ENCODE measurements at regions not wholly inside any gene's neighbourhood (a gene's known extent, or its start where the extent isn't known, plus 50 kb on each side); places are given as distances from the start of the nearest gene placed in this dataset.

DNA sequence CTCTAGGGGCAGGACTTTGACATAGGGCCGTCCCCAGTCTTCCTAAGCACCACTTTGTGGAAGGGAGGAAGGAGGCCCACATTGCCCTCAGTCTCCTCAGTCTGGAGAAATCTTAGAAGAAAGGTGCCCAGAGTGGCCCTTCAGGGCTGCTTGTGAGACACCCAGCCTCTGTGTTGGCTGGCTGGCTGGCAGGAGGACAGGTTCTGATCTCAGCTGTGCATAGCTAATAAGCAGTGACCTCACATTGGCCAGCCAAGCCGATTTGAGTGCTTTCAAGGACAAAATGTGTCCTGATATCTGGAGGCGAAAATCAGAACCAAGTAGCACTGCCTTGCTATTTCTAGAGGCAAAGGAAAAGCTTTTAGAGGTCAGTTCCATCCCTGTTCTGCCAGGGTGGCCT is 211.5 kb downstream of the BCOR start:
- CTCF ChIA-PET = no interaction called here
- Histone ChIP-seq H4K20me1 (ENCODE audit: insufficient read depth) (no peaks in the 10 kb centered on the region), H3K9me2 (ENCODE audit: insufficient read depth) (no peaks in the 10 kb centered on the region), H3K9ac (ENCODE audit: low read length) (no peak overlapping the region), H3K9me3 (ENCODE audit: control insufficient read depth in 1 of 2, insufficient read depth in 1 of 2, low read depth in 1 of 2, low read length in 2 of 2) (no peaks in the 10 kb centered on the region), H3K79me2 (ENCODE audit: insufficient read depth, low read length) (no peaks in the 10 kb centered on the region), H3K27ac (ENCODE audit: low read depth, low read length) (no peak overlapping the region), H3K4me3 (replicated peaks in 1 of 2; ENCODE audit: low read depth in 1 of 2, low read length in 2 of 2) (no peak overlapping the region), H2AFZ (ENCODE audit: low read depth, low read length, poor library complexity, severe bottlenecking) (no peak overlapping the region), H3K36me3 (ENCODE audit: control insufficient read depth in 1 of 2, insufficient read depth in 2 of 2, low read length in 2 of 2) (no peaks in the 10 kb centered on the region), H3K27me3 (ENCODE audit: insufficient read depth, low read length) (no peaks in the 10 kb centered on the region), H3K4me2 (ENCODE audit: low read length) (no peak overlapping the region), H3K4me1 (ENCODE audit: control insufficient read depth in 1 of 2, insufficient read depth in 2 of 2, low read length in 2 of 2) (no peaks in the 10 kb centered on the region)
- DNase-seq (ENCODE audit: low read depth, low spot score) = no peak
- POLR2A ChIA-PET = no interaction called here
- BruUV-seq (replicated peaks) = no TSS peak
- TF ChIP-seq MAX (IDR thresholded peaks at IDR 0.05) (no peak), CEBPB (IDR thresholded peaks at IDR 0.05; ENCODE audit: low read depth) (no peak), CBX3 (IDR thresholded peaks at IDR 0.05; ENCODE audit: low read depth) (no peak), FOSL1 (IDR thresholded peaks at IDR 0.05; ENCODE audit: low read depth) (no peak), ZNF274 (IDR thresholded peaks at IDR 0.05; ENCODE audit: low read depth, low read length) (no peak), EZH2 (IDR thresholded peaks at IDR 0.05) (no peak), TCF7L2 (IDR thresholded peaks at IDR 0.05; ENCODE audit: borderline replicate concordance, extremely low read depth, insufficient read depth, insufficient read length) (no peak), EZH2phosphoT487 (IDR thresholded peaks at IDR 0.05; ENCODE audit: borderline replicate concordance) (no peak), SP1 (IDR thresholded peaks at IDR 0.05; ENCODE audit: low read depth) (no peak), YY1 (IDR thresholded peaks at IDR 0.05; ENCODE audit: extremely low read depth, insufficient replicate concordance, low read depth, low read length) (no peak), POLR2A (IDR thresholded peaks at IDR 0.05; ENCODE audit: borderline replicate concordance, extremely low read depth, insufficient read depth, insufficient read length) (no peak), RAD21 (IDR thresholded peaks at IDR 0.05; ENCODE audit: low read depth) (no peak), JUND (IDR thresholded peaks at IDR 0.05) (no peak), ATF3 (IDR thresholded peaks at IDR 0.05) (no peak), ELF1 (IDR thresholded peaks at IDR 0.05; ENCODE audit: borderline replicate concordance, low read depth) (no peak)
- TF ChIP-seq, protein P1, sequence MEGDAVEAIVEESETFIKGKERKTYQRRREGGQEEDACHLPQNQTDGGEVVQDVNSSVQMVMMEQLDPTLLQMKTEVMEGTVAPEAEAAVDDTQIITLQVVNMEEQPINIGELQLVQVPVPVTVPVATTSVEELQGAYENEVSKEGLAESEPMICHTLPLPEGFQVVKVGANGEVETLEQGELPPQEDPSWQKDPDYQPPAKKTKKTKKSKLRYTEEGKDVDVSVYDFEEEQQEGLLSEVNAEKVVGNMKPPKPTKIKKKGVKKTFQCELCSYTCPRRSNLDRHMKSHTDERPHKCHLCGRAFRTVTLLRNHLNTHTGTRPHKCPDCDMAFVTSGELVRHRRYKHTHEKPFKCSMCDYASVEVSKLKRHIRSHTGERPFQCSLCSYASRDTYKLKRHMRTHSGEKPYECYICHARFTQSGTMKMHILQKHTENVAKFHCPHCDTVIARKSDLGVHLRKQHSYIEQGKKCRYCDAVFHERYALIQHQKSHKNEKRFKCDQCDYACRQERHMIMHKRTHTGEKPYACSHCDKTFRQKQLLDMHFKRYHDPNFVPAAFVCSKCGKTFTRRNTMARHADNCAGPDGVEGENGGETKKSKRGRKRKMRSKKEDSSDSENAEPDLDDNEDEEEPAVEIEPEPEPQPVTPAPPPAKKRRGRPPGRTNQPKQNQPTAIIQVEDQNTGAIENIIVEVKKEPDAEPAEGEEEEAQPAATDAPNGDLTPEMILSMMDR (IDR thresholded peaks at IDR 0.05 in 2 of 3, conservative IDR thresholded peaks at IDR 0.05 in 1 of 3; ENCODE audit: borderline replicate concordance in 1 of 3, insufficient read depth in 1 of 3, low read depth in 2 of 3, low read length in 2 of 3) = no peak
- TF ChIP-seq, protein P2, sequence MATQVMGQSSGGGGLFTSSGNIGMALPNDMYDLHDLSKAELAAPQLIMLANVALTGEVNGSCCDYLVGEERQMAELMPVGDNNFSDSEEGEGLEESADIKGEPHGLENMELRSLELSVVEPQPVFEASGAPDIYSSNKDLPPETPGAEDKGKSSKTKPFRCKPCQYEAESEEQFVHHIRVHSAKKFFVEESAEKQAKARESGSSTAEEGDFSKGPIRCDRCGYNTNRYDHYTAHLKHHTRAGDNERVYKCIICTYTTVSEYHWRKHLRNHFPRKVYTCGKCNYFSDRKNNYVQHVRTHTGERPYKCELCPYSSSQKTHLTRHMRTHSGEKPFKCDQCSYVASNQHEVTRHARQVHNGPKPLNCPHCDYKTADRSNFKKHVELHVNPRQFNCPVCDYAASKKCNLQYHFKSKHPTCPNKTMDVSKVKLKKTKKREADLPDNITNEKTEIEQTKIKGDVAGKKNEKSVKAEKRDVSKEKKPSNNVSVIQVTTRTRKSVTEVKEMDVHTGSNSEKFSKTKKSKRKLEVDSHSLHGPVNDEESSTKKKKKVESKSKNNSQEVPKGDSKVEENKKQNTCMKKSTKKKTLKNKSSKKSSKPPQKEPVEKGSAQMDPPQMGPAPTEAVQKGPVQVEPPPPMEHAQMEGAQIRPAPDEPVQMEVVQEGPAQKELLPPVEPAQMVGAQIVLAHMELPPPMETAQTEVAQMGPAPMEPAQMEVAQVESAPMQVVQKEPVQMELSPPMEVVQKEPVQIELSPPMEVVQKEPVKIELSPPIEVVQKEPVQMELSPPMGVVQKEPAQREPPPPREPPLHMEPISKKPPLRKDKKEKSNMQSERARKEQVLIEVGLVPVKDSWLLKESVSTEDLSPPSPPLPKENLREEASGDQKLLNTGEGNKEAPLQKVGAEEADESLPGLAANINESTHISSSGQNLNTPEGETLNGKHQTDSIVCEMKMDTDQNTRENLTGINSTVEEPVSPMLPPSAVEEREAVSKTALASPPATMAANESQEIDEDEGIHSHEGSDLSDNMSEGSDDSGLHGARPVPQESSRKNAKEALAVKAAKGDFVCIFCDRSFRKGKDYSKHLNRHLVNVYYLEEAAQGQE (IDR thresholded peaks at IDR 0.05; ENCODE audit: low read depth) = no peak
- TF ChIP-seq, protein P3, sequence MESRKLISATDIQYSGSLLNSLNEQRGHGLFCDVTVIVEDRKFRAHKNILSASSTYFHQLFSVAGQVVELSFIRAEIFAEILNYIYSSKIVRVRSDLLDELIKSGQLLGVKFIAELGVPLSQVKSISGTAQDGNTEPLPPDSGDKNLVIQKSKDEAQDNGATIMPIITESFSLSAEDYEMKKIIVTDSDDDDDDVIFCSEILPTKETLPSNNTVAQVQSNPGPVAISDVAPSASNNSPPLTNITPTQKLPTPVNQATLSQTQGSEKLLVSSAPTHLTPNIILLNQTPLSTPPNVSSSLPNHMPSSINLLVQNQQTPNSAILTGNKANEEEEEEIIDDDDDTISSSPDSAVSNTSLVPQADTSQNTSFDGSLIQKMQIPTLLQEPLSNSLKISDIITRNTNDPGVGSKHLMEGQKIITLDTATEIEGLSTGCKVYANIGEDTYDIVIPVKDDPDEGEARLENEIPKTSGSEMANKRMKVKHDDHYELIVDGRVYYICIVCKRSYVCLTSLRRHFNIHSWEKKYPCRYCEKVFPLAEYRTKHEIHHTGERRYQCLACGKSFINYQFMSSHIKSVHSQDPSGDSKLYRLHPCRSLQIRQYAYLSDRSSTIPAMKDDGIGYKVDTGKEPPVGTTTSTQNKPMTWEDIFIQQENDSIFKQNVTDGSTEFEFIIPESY (IDR thresholded peaks at IDR 0.05; ENCODE audit: extremely low read depth, insufficient replicate concordance, low read length) = no peak
- no peak for ATAC-seq
- intact Hi-C loops (cut with micrococcal nuclease) = no loop called here
- RAD21 ChIA-PET (ENCODE audit: low non-redundant PET in 1 of 2, low total read pairs in 2 of 2, uncharacterized antibody in 2 of 2, unreplicated experiment in 2 of 2) = no interaction called here

Data from HCT116 (cell line).